DOHH2 (cell line): ENCODE measurements at regions not wholly inside any gene's neighbourhood (a gene's known extent, or its start where the extent isn't known, plus 50 kb on each side); places are given as distances from the start of the nearest gene placed in this dataset.

Experiments used
- H3F3A ChIP-seq: fragments of 200-600 bp; sonication (generic), shearing (Covaris generic); 2 replicates; pipeline ENCODE4 v1.6.0; 2016; ENCODE audit warnings: antibody characterized with exemption, mild to moderate bottlenecking; ENCODE audit not compliant: control insufficient read depth, insufficient read depth
- H3K27ac ChIP-seq: fragments of 200-600 bp; sonication (generic); 2 replicates; pipeline ENCODE4 v1.5.1; 2014; ENCODE audit warnings: low read depth, mild to moderate bottlenecking, low read length, moderate library complexity
- H3K27me3 ChIP-seq: fragments of 200-600 bp; sonication (generic); 2 replicates; pipeline ENCODE4 v1.6.1; 2014; ENCODE audit warnings: mild to moderate bottlenecking, low read length, mixed read lengths; ENCODE audit not compliant: control insufficient read depth
- H3K36me3 ChIP-seq: fragments of 200-600 bp; sonication (generic); 2 replicates; pipeline ENCODE4 v1.6.1; 2014; ENCODE audit warnings: mild to moderate bottlenecking, low read length, moderate library complexity, mixed read lengths; ENCODE audit not compliant: control insufficient read depth
- H3K4me1 ChIP-seq: fragments of 200-600 bp; sonication (generic); 2 replicates; pipeline ENCODE4 v1.6.1; 2014; ENCODE audit warnings: mild to moderate bottlenecking, low read length, mixed read lengths; ENCODE audit not compliant: control insufficient read depth
- H3K4me2 ChIP-seq: fragments of 200-600 bp; sonication (generic); 2 replicates; pipeline ENCODE4 v1.6.0; 2014; ENCODE audit warnings: mild to moderate bottlenecking, low read length, moderate library complexity
- H3K4me3 ChIP-seq: fragments of 200-600 bp; sonication (generic); 2 replicates; pipeline ENCODE4 v1.5.1; 2014; ENCODE audit warnings: mild to moderate bottlenecking, low read length, mixed read lengths
- H3K79me2 ChIP-seq: fragments of 200-600 bp; sonication (generic); 2 replicates; pipeline ENCODE4 v1.6.1; 2014; ENCODE audit warnings: mild to moderate bottlenecking, low read length, mixed read lengths; ENCODE audit not compliant: control insufficient read depth
- H3K9me2 ChIP-seq: fragments of 200-600 bp; sonication (generic); replicated peaks from 2 replicates; pipeline ENCODE4 v1.6.1; 2014; ENCODE audit warnings: mild to moderate bottlenecking, low read length, mixed read lengths; ENCODE audit not compliant: control insufficient read depth
- H3K9me3 ChIP-seq: fragments of 200-600 bp; sonication (generic); 2 replicates; pipeline ENCODE4 v1.6.1; 2014; ENCODE audit warnings: antibody characterized with exemption, low read length, mixed read lengths; ENCODE audit not compliant: control insufficient read depth, insufficient read depth
- H4K20me1 ChIP-seq: fragments of 200-600 bp; sonication (generic); 2 replicates; pipeline ENCODE4 v1.6.0; 2014; ENCODE audit warnings: low read depth, mild to moderate bottlenecking, antibody characterized with exemption, low read length, moderate library complexity; ENCODE audit not compliant: control insufficient read depth, insufficient read depth
- CTCF ChIP-seq: fragments of 200-600 bp; sonication (generic); IDR thresholded peaks from one replicate; pipeline ENCODE4 v1.5.1; 2014; ENCODE audit warnings: antibody characterized with exemption, mild to moderate bottlenecking, low read depth, low read length; ENCODE audit not compliant: poor library complexity, severe bottlenecking
- EZH2phosphoT487 ChIP-seq: fragments of 200-600 bp; sonication (generic); IDR thresholded peaks from 2 replicates; pipeline ENCODE4 v1.6.1; 2017; ENCODE audit warnings: borderline replicate concordance, mild to moderate bottlenecking, antibody characterized with exemption, low read length, moderate library complexity, mixed read lengths

- no peaks in the 10 kb centered on the region for H3K36me3 ChIP-seq
- no peak overlapping the region for H3K27ac ChIP-seq
- H3K4me1 ChIP-seq: no peaks in the 10 kb centered on the region
- H3K4me2 ChIP-seq: no peak overlapping the region
- H3K9me2 ChIP-seq: no peaks in the 10 kb centered on the region
- H3K79me2 ChIP-seq: no peaks in the 10 kb centered on the region
- H3K9me3 ChIP-seq: no peaks in the 10 kb centered on the region
- H3K4me3 ChIP-seq: no peak overlapping the region
- no peaks in the 10 kb centered on the region; the same call in 1 of the 2 replicates for H4K20me1 ChIP-seq
- H3F3A ChIP-seq: no peaks in the 10 kb centered on the region
- TF ChIP-seq EZH2phosphoT487 (no peak), CTCF (no peak)
- H3K27me3 ChIP-seq: peaks cover 36% of the 10 kb centered on the region
Observed at GRCh38 chr2:37873749-37874330, 51.2 kb upstream of the RMDN2 start.

GRCh38 chr2:37874470-37874869, 50.6 kb upstream of the RMDN2 start:
- Histone ChIP-seq H3K36me3 (no peaks in the 10 kb centered on the region), H3K4me1 (no peaks in the 10 kb centered on the region), H3K4me3 (no peak overlapping the region), H4K20me1 (no peaks in the 10 kb centered on the region; the same call in 1 of the 2 replicates), H3K9me2 (no peaks in the 10 kb centered on the region), H3K9me3 (no peaks in the 10 kb centered on the region), H3K4me2 (no peak overlapping the region), H3F3A (no peaks in the 10 kb centered on the region), H3K27ac (no peak overlapping the region), H3K27me3 (peaks cover 36% of the 10 kb centered on the region), H3K79me2 (no peaks in the 10 kb centered on the region)
- TF ChIP-seq CTCF (no peak), EZH2phosphoT487 (no peak)
